Esophagus squamous epithelium (tissue), 5 donors: ENCODE measurements at regions not wholly inside any gene's neighbourhood (a gene's known extent, or its start where the extent isn't known, plus 50 kb on each side); places are given as distances from the start of the nearest gene placed in this dataset.

Experiments
- DNase-seq: peaks from one replicate; lab custom pipeline; 2025; lab: John Stamatoyannopoulos, UW
- H3K27ac ChIP-seq, 4 donors: fragments of 200-600 bp; sonication (generic); one replicate each; pipeline ENCODE4 v1.5.1; 2016 to 2019; ENCODE audit warnings: mild to moderate bottlenecking in 1 of 4
- H3K27me3 ChIP-seq, 4 donors: fragments of 200-600 bp; sonication (generic); 1 replicate in 3 of 4; 2 replicates in 1 of 4; pipeline versions ENCODE4 v1.5.1 to v1.6.0; 2017 to 2021; ENCODE audit warnings: antibody characterized with exemption in 1 of 4
- H3K36me3 ChIP-seq, 3 donors: fragments of 200-600 bp; sonication (generic); one replicate each; pipeline ENCODE4 v1.5.1; 2016 to 2019
- H3K4me1 ChIP-seq, 3 donors: fragments of 200-600 bp; sonication (generic); one replicate each; pipeline ENCODE4 v1.5.1; 2017 to 2019
- H3K4me3 ChIP-seq, 4 donors: fragments of 200-600 bp; sonication (generic); 1 replicate in 3 of 4; 2 replicates in 1 of 4; pipeline ENCODE4 v1.5.1; 2016 to 2019; ENCODE audit warnings: mild to moderate bottlenecking in 2 of 4, moderate library complexity in 1 of 4
- H3K9me3 ChIP-seq, 3 donors: fragments of 200-600 bp; sonication (generic); one replicate each; pipeline ENCODE4 v1.5.1; 2016 to 2019
- POLR2A ChIP-seq, 4 donors: fragments of 450-650 bp; IDR thresholded peaks; one replicate each; pipeline ENCODE4 v1.6.1; 2017; ENCODE audit warnings: antibody characterized with exemption in 4 of 4, mild to moderate bottlenecking in 4 of 4, moderate library complexity in 3 of 4
- WGBS, 2 donors: methylation state at CpG; one replicate each; pipeline ENCODE4 v1.1.5; 2018; 5-methylcytosine and 5-hydroxymethylcytosine counted together
- intact Hi-C: fragments of 100-400 bp; cut with DNase I; formaldehyde crosslinking; loops from one replicate; pipeline ENCODE4 v1.15.0; 2022
- TF ChIP-seq, protein P1 (sequence below), 6 experiments: fragments of 450-650 bp in 4 of 6; fragments of 200-600 bp in 2 of 6; sonication (generic) in 2 of 6; IDR thresholded peaks; one replicate each; pipeline ENCODE4 v1.5.1; 2016 to 2019; ENCODE audit warnings: antibody characterized with exemption in 6 of 6, mild to moderate bottlenecking in 4 of 6, moderate library complexity in 4 of 6
- donor health status: DM: yes; HTN: yes; CAD: no.

DNA sequence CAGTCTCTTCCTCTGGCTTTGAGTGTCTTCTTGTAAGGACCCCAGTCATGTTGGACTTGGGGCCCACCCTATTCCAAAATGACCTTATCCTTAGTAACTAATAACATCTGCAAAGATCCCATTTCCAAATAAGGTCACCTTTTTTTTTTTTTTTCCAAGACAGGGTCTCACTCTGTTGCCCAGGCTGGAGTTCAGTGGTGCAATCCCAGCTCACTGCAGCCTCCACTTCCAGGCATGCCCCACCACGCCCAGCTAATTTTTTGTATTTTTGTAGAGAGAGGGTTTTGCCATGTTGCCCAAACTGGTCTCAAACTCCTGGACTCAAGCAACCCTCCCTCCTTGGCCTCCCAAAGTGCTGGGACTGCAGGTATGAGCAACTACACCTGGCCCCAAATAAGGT, 118.8 kb upstream of the GSE1 start:
- TF ChIP-seq, protein P1, sequence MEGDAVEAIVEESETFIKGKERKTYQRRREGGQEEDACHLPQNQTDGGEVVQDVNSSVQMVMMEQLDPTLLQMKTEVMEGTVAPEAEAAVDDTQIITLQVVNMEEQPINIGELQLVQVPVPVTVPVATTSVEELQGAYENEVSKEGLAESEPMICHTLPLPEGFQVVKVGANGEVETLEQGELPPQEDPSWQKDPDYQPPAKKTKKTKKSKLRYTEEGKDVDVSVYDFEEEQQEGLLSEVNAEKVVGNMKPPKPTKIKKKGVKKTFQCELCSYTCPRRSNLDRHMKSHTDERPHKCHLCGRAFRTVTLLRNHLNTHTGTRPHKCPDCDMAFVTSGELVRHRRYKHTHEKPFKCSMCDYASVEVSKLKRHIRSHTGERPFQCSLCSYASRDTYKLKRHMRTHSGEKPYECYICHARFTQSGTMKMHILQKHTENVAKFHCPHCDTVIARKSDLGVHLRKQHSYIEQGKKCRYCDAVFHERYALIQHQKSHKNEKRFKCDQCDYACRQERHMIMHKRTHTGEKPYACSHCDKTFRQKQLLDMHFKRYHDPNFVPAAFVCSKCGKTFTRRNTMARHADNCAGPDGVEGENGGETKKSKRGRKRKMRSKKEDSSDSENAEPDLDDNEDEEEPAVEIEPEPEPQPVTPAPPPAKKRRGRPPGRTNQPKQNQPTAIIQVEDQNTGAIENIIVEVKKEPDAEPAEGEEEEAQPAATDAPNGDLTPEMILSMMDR (IDR thresholded peaks at IDR 0.05): no peak
- no peak for TF ChIP-seq POLR2A (IDR thresholded peaks at IDR 0.05)
- no peak for DNase-seq
- no peaks in the 10 kb centered on the region for H3K9me3 ChIP-seq
- no peak overlapping the region for H3K4me3 ChIP-seq
- intact Hi-C loops: no loop called here
- no peaks in the 10 kb centered on the region for H3K27me3 ChIP-seq
- H3K4me1 ChIP-seq: peaks cover 18 to 24% (median 18%) of the 10 kb centered on the region in 3 donors
- 55% methylated on average over 1 of the region's 1 CpG; no CpG with 5 or more reads in 1 of the 2 donors for WGBS, 2 donors
- H3K27ac ChIP-seq: no peak overlapping the region
- H3K36me3 ChIP-seq: no peaks in the 10 kb centered on the region

- intact Hi-C loops: no loop called here
- Histone ChIP-seq H3K9me3 (no peaks in the 10 kb centered on the region), H3K27me3 (no peaks in the 10 kb centered on the region), H3K36me3 (no peaks in the 10 kb centered on the region), H3K4me1 (peaks cover 18 to 24% (median 18%) of the 10 kb centered on the region in 3 donors), H3K27ac (no peak overlapping the region), H3K4me3 (no peak overlapping the region)
- no peak for DNase-seq
- 92 to 97% methylated on average over 11 of the region's 11 CpGs for WGBS, 2 donors
- TF ChIP-seq, protein P1 (IDR thresholded peaks at IDR 0.05): no peak
- TF ChIP-seq POLR2A (IDR thresholded peaks at IDR 0.05): no peak
These were observed 117.9 kb upstream of the GSE1 start for GRCh38 chr16:85495259-85495658.

- no peak for TF ChIP-seq POLR2A (IDR thresholded peaks at IDR 0.05)
- TF ChIP-seq, protein P1 (IDR thresholded peaks at IDR 0.05): no peak
- H3K36me3 ChIP-seq: no peaks in the 10 kb centered on the region
- H3K4me3 ChIP-seq: no peak overlapping the region
- H3K27me3 ChIP-seq: no peaks in the 10 kb centered on the region
- no peak for DNase-seq
- H3K4me1 ChIP-seq: peaks cover 16 to 21% (median 17%) of the 10 kb centered on the region in 3 donors
- H3K27ac ChIP-seq: no peak overlapping the region
- intact Hi-C loops: no loop called here
- WGBS, 2 donors: 91 to 94% methylated on average over 10 to 26 of the region's 40 CpGs
- no peaks in the 10 kb centered on the region for H3K9me3 ChIP-seq
These were observed 117.1 kb upstream of the GSE1 start for GRCh38 chr16:85495823-85496538.

DNA sequence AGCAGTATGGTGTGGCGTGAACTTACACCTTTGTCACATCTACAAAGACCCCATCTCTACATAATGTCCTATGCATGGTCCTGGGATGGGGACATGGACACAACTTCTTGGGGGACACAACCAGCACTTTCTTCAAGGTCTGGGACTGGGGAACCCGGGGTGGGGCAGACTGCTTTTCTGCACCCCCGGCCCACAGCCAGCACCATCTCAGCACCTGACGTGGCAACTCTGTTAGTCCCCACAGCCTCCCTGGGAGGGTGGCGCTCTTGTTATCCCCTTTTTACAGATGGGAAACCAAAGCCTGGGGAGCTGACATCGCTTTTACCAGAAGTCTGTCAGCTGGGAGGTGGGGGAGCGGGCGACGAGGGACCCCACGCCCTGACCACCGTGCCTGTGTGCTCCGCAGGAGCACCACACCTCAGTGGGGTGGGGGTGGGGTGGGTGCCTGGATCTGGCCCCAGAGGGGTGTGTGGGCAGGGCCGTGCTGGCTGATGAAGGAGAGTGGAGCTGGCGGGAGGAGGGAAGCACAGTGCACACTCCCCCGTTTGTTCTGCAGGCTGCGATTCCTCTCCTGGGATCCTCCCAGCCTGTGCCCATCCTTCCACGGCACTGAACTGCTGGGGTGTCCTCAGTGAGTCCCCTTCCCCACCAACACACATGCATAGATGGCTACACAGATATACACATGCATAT, 115.4 kb upstream of the GSE1 start:
- Histone ChIP-seq H3K27me3 (no peaks in the 10 kb centered on the region), H3K36me3 (no peaks in the 10 kb centered on the region), H3K27ac (no peak overlapping the region), H3K9me3 (no peaks in the 10 kb centered on the region), H3K4me3 (no peak overlapping the region), H3K4me1 (peaks cover 0 to 3% (median 0%) of the 10 kb centered on the region in 3 donors)
- DNase-seq: no peak
- intact Hi-C loops: no loop called here
- no peak for TF ChIP-seq POLR2A (IDR thresholded peaks at IDR 0.05)
- TF ChIP-seq, protein P1 (IDR thresholded peaks at IDR 0.05): no peak
- WGBS, 2 donors: 68 to 86% methylated on average over 4 to 8 of the region's 17 CpGs

- no peak overlapping the region for H3K4me3 ChIP-seq
- intact Hi-C loops: no loop called here
- H3K27me3 ChIP-seq: no peaks in the 10 kb centered on the region
- H3K36me3 ChIP-seq: no peaks in the 10 kb centered on the region
- H3K27ac ChIP-seq: no peak overlapping the region
- DNase-seq: no peak
- TF ChIP-seq POLR2A (IDR thresholded peaks at IDR 0.05): no peak
- H3K4me1 ChIP-seq: no peaks in the 10 kb centered on the region
- no peaks in the 10 kb centered on the region for H3K9me3 ChIP-seq
- 84 to 100% methylated on average over 3 of the region's 8 CpGs for WGBS, 2 donors
These were observed 114.5 kb upstream of the GSE1 start for GRCh38 chr16:85498607-85499006.
